Chondrocyte (in vitro differentiated cells): ENCODE measurements at regions not wholly inside any gene's neighbourhood (a gene's known extent, or its start where the extent isn't known, plus 50 kb on each side); places are given as distances from the start of the nearest gene placed in this dataset.

Source experiments
- DNase-seq: peaks from one replicate; pipeline ENCODE4 v3.0.0; 2021; ENCODE audit warnings: mixed read lengths, low spot score
- H3K27ac Mint-ChIP-seq: one replicate; pipeline ENCODE4 v1.8.0; 2021; ENCODE audit warnings: mild to moderate bottlenecking, moderate library complexity, mixed read lengths; ENCODE audit not compliant: unreplicated experiment
- H3K27me3 Mint-ChIP-seq: 2 replicates; pipeline ENCODE4 v1.8.0; 2021; ENCODE audit warnings: low read depth, mixed read lengths
- H3K36me3 Mint-ChIP-seq: 2 replicates; pipeline ENCODE4 v1.8.0; 2021; ENCODE audit warnings: low read depth, mixed read lengths
- H3K4me1 Mint-ChIP-seq: 2 replicates; pipeline ENCODE4 v1.8.0; 2021; ENCODE audit warnings: low read depth, mild to moderate bottlenecking, mixed read lengths
- H3K4me3 Mint-ChIP-seq: one replicate; pipeline ENCODE4 v1.8.0; 2021; ENCODE audit warnings: mild to moderate bottlenecking, moderate library complexity, mixed read lengths; ENCODE audit not compliant: unreplicated experiment
- H3K9me3 Mint-ChIP-seq: 2 replicates; pipeline ENCODE4 v1.8.0; 2021; ENCODE audit warnings: low read depth, mixed read lengths
- CTCF ChIP-seq: fragments of 200-600 bp; sonication (generic); IDR thresholded peaks from 2 replicates; pipeline ENCODE4 v1.5.0; 2021; ENCODE audit warnings: antibody characterized with exemption, mild to moderate bottlenecking, moderate library complexity

- H3K4me1 Mint-ChIP-seq: no peaks in the 10 kb centered on the region
- no peaks in the 10 kb centered on the region for H3K36me3 Mint-ChIP-seq
- no peak overlapping the region for H3K27ac Mint-ChIP-seq
- no peaks in the 10 kb centered on the region for H3K9me3 Mint-ChIP-seq
- no peak for DNase-seq
- TF ChIP-seq CTCF: no peak
- H3K27me3 Mint-ChIP-seq: no peaks in the 10 kb centered on the region
- no peak overlapping the region for H3K4me3 Mint-ChIP-seq
Measured at GRCh38 chr5:148937239-148937638, 110.8 kb downstream of the ADRB2 start.

- TF ChIP-seq CTCF: no peak
- Mint-ChIP-seq H3K9me3 (no peaks in the 10 kb centered on the region), H3K27me3 (no peaks in the 10 kb centered on the region), H3K36me3 (no peaks in the 10 kb centered on the region), H3K27ac (no peak overlapping the region), H3K4me1 (no peaks in the 10 kb centered on the region), H3K4me3 (no peak overlapping the region)
- no peak for DNase-seq
Measured at GRCh38 chr5:148937830-148938521, 111.6 kb downstream of the ADRB2 start.

- Mint-ChIP-seq H3K9me3 (no peaks in the 10 kb centered on the region), H3K4me3 (no peak overlapping the region), H3K27me3 (no peaks in the 10 kb centered on the region), H3K36me3 (no peaks in the 10 kb centered on the region), H3K27ac (no peak overlapping the region), H3K4me1 (no peaks in the 10 kb centered on the region)
- no peak for TF ChIP-seq CTCF
- DNase-seq: no peak
Measured at GRCh38 chr5:148938522-148938882, 112.1 kb downstream of the ADRB2 start.

- Mint-ChIP-seq H3K4me3 (no peak overlapping the region), H3K4me1 (no peaks in the 10 kb centered on the region), H3K9me3 (peaks cover 1% of the 10 kb centered on the region), H3K36me3 (no peaks in the 10 kb centered on the region), H3K27me3 (peaks cover under 1% of the 10 kb centered on the region), H3K27ac (no peak overlapping the region)
- no peak for DNase-seq
- no peak for TF ChIP-seq CTCF
Measured at GRCh38 chr5:148939676-148940075, 113.3 kb downstream of the ADRB2 start.

GRCh38 chr5:148941810-148942209, 115.4 kb downstream of the ADRB2 start:
- Mint-ChIP-seq H3K36me3 (no peaks in the 10 kb centered on the region), H3K9me3 (peaks cover 3% of the 10 kb centered on the region), H3K27me3 (peaks cover 3% of the 10 kb centered on the region), H3K27ac (no peak overlapping the region), H3K4me3 (no peak overlapping the region), H3K4me1 (no peaks in the 10 kb centered on the region)
- DNase-seq: no peak
- TF ChIP-seq CTCF: no peak
